PFSK-1 (cell line): ENCODE measurements at regions not wholly inside any gene's neighbourhood (a gene's known extent, or its start where the extent isn't known, plus 50 kb on each side); places are given as distances from the start of the nearest gene placed in this dataset.

Experiments used
- POLR2AphosphoS5 ChIP-seq: IDR thresholded peaks from 2 replicates; pipeline ENCODE4 v1.6.1; 2012; ENCODE audit warnings: low read depth, mild to moderate bottlenecking, control low read depth, low read length, moderate library complexity
- REST ChIP-seq, 2 experiments: IDR thresholded peaks; 2 replicates each; pipeline versions ENCODE4 v1.6.1 to v1.8.0; 2011 to 2012; ENCODE audit warnings: low read depth in 2 of 2, low read length in 2 of 2, control low read depth in 1 of 2, inconsistent platforms in 1 of 2, mild to moderate bottlenecking in 1 of 2, moderate library complexity in 1 of 2; ENCODE audit not compliant: insufficient read depth in 1 of 2
- SIN3A ChIP-seq: IDR thresholded peaks from 2 replicates; pipeline ENCODE4 v1.6.1; 2012; ENCODE audit warnings: mild to moderate bottlenecking, low read length, moderate library complexity, borderline replicate concordance; ENCODE audit not compliant: insufficient read depth
- TAF1 ChIP-seq: IDR thresholded peaks from 2 replicates; pipeline ENCODE4 v1.6.1; 2012; ENCODE audit warnings: low read length, control low read depth, borderline replicate concordance; ENCODE audit not compliant: insufficient read depth

DNA sequence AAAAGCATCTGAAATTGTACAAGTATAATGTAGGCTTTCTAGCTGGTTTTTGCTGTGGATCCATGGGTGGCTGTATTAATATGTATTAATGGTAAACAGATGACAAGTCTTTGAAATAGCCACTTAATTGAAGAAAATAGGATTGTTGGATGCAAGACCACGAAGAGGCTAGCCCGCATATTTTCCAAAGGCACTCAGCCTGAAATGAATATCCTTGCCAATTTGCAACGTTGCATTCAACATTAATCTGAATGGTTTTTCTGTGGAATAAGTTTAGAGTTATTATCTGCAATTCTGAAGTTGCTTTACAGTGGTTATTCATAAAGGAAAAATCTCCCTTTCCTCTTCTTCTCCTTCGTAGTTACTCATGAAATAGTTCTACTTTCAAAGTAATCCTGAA is 86.2 kb upstream of the SPATS2L start:
- TF ChIP-seq REST (IDR thresholded peaks at IDR 0.05; ENCODE audit: insufficient read depth in 1 of 2, low read depth in 2 of 2, low read length in 2 of 2) (no peak), POLR2AphosphoS5 (no peak), TAF1 (no peak), SIN3A (no peak)
